Activated naive CD4-positive, alpha-beta T cell treated with anti-CD3 and anti-CD28 coated beads, Interleukin-2, amount 10 ng/mL, durations not matched to agents 7 days and 5 days (primary cell): ENCODE measurements at regions not wholly inside any gene's neighbourhood (a gene's known extent, or its start where the extent isn't known, plus 50 kb on each side); places are given as distances from the start of the nearest gene placed in this dataset.

Source experiments
- CTCF ChIA-PET: fragments of 350-600 bp; sonication (Branson Sonifier 250); formaldehyde crosslinking; loops from one replicate; lab custom pipeline; 2021; ENCODE audit warnings: antibody characterized with exemption; lab: Charles Lee
- DNase-seq: peaks from one replicate; pipeline ENCODE4 v3.0.0-alpha.2; 2020
- H3K27ac Mint-ChIP-seq: one replicate; pipeline ENCODE4 v1.8.0; 2021; ENCODE audit warnings: mild to moderate bottlenecking, moderate library complexity, mixed read lengths
- H3K27me3 Mint-ChIP-seq: one replicate; pipeline ENCODE4 v1.8.0; 2021; ENCODE audit warnings: mild to moderate bottlenecking, mixed read lengths
- H3K36me3 Mint-ChIP-seq: one replicate; pipeline ENCODE4 v1.8.0; 2021; ENCODE audit warnings: mixed read lengths
- H3K4me1 Mint-ChIP-seq: one replicate; pipeline ENCODE4 v1.8.0; 2021; ENCODE audit warnings: mixed read lengths
- H3K4me3 Mint-ChIP-seq: one replicate; pipeline ENCODE4 v1.8.0; 2021; ENCODE audit warnings: mild to moderate bottlenecking, moderate library complexity, mixed read lengths
- H3K9me3 Mint-ChIP-seq: one replicate; pipeline ENCODE4 v1.8.0; 2021; ENCODE audit warnings: mixed read lengths

- Mint-ChIP-seq H3K27me3 (peaks cover 63% of the 10 kb centered on the region), H3K4me3 (no peak overlapping the region), H3K36me3 (no peaks in the 10 kb centered on the region), H3K9me3 (no peaks in the 10 kb centered on the region), H3K4me1 (no peaks in the 10 kb centered on the region), H3K27ac (no peak overlapping the region)
- CTCF ChIA-PET: interaction anchor here (1.0 kb wide), 1 partner anchor 27 kb away, joined by 3 read pairs; no protein-coding TSS in a partner anchor
- DNase-seq: no peak
Observed at GRCh38 chr22:44599500-44600140, 101.6 kb upstream of the RTL6 start.

- Mint-ChIP-seq H3K4me3 (no peak overlapping the region), H3K27ac (no peak overlapping the region), H3K27me3 (peaks cover 68% of the 10 kb centered on the region), H3K4me1 (no peaks in the 10 kb centered on the region), H3K36me3 (no peaks in the 10 kb centered on the region), H3K9me3 (no peaks in the 10 kb centered on the region)
- no peak for DNase-seq
- CTCF ChIA-PET: interaction anchor here (1.0 kb wide), 1 partner anchor 28 kb away, joined by 3 read pairs; no protein-coding TSS in a partner anchor
Observed at GRCh38 chr22:44599084-44599483, 101.1 kb upstream of the RTL6 start.

- H3K27me3 Mint-ChIP-seq: peaks cover 79% of the 10 kb centered on the region
- no peaks in the 10 kb centered on the region for H3K9me3 Mint-ChIP-seq
- no peak overlapping the region for H3K27ac Mint-ChIP-seq
- CTCF ChIA-PET: no interaction called here
- no peak overlapping the region for H3K4me3 Mint-ChIP-seq
- no peaks in the 10 kb centered on the region for H3K4me1 Mint-ChIP-seq
- H3K36me3 Mint-ChIP-seq: no peaks in the 10 kb centered on the region
- DNase-seq: no peak
Observed at GRCh38 chr22:44597616-44598015, 99.6 kb upstream of the RTL6 start.

- Mint-ChIP-seq H3K27ac (no peak overlapping the region), H3K27me3 (peaks cover 76% of the 10 kb centered on the region), H3K4me3 (no peak overlapping the region), H3K4me1 (no peaks in the 10 kb centered on the region), H3K9me3 (no peaks in the 10 kb centered on the region), H3K36me3 (no peaks in the 10 kb centered on the region)
- CTCF ChIA-PET: no interaction called here
- DNase-seq: no peak
Observed at GRCh38 chr22:44596396-44597125, 98.5 kb upstream of the RTL6 start.

- peaks cover 72% of the 10 kb centered on the region for H3K27me3 Mint-ChIP-seq
- H3K36me3 Mint-ChIP-seq: no peaks in the 10 kb centered on the region
- H3K27ac Mint-ChIP-seq: no peak overlapping the region
- no peak for DNase-seq
- H3K4me3 Mint-ChIP-seq: no peak overlapping the region
- no peaks in the 10 kb centered on the region for H3K9me3 Mint-ChIP-seq
- H3K4me1 Mint-ChIP-seq: no peaks in the 10 kb centered on the region
- CTCF ChIA-PET: no interaction called here
Observed at GRCh38 chr22:44595841-44596341, 97.9 kb upstream of the RTL6 start.

- no peak overlapping the region for H3K4me3 Mint-ChIP-seq
- H3K9me3 Mint-ChIP-seq: no peaks in the 10 kb centered on the region
- H3K4me1 Mint-ChIP-seq: no peaks in the 10 kb centered on the region
- H3K27me3 Mint-ChIP-seq: peaks cover 62% of the 10 kb centered on the region
- no peak overlapping the region for H3K27ac Mint-ChIP-seq
- no peak for DNase-seq
- H3K36me3 Mint-ChIP-seq: no peaks in the 10 kb centered on the region
- CTCF ChIA-PET: no interaction called here
Observed at GRCh38 chr22:44594951-44595350, 96.9 kb upstream of the RTL6 start.

- Mint-ChIP-seq H3K36me3 (no peaks in the 10 kb centered on the region), H3K9me3 (no peaks in the 10 kb centered on the region), H3K4me1 (no peaks in the 10 kb centered on the region), H3K4me3 (no peak overlapping the region), H3K27ac (no peak overlapping the region), H3K27me3 (peaks cover 54% of the 10 kb centered on the region)
- no peak for DNase-seq
- CTCF ChIA-PET: no interaction called here
Observed at GRCh38 chr22:44592824-44593148, 94.8 kb upstream of the RTL6 start.

- peaks cover 54% of the 10 kb centered on the region for H3K27me3 Mint-ChIP-seq
- DNase-seq: no peak
Observed at GRCh38 chr22:44592126-44592823, 94.2 kb upstream of the RTL6 start.

GRCh38 chr22:44591146-44591790, 93.2 kb upstream of the RTL6 start:
- Mint-ChIP-seq H3K27me3 (peaks cover 54% of the 10 kb centered on the region), H3K27ac (no peak overlapping the region), H3K36me3 (no peaks in the 10 kb centered on the region), H3K4me3 (no peak overlapping the region), H3K4me1 (peaks cover 13% of the 10 kb centered on the region), H3K9me3 (no peaks in the 10 kb centered on the region)
- DNase-seq: no peak
- CTCF ChIA-PET: no interaction called here

More at GRCh38 chr22:44592126-44592823, 94.2 kb upstream of the RTL6 start:
- Mint-ChIP-seq H3K4me3 (no peak overlapping the region), H3K27ac (no peak overlapping the region), H3K36me3 (no peaks in the 10 kb centered on the region), H3K9me3 (no peaks in the 10 kb centered on the region), H3K4me1 (peaks cover 5% of the 10 kb centered on the region)
- CTCF ChIA-PET: no interaction called here

- H3K36me3 Mint-ChIP-seq: no peaks in the 10 kb centered on the region
- H3K4me1 Mint-ChIP-seq: peaks cover 13% of the 10 kb centered on the region
- no peak for DNase-seq
- H3K27me3 Mint-ChIP-seq: peaks cover 54% of the 10 kb centered on the region
- H3K9me3 Mint-ChIP-seq: no peaks in the 10 kb centered on the region
- H3K4me3 Mint-ChIP-seq: no peak overlapping the region
- CTCF ChIA-PET: no interaction called here
- H3K27ac Mint-ChIP-seq: no peak overlapping the region
Observed at GRCh38 chr22:44590291-44590690, 92.3 kb upstream of the RTL6 start.

- peaks cover 54% of the 10 kb centered on the region for H3K27me3 Mint-ChIP-seq
- CTCF ChIA-PET: no interaction called here
- H3K9me3 Mint-ChIP-seq: no peaks in the 10 kb centered on the region
- no peaks in the 10 kb centered on the region for H3K36me3 Mint-ChIP-seq
- H3K27ac Mint-ChIP-seq: no peak overlapping the region
- no peak overlapping the region for H3K4me3 Mint-ChIP-seq
- H3K4me1 Mint-ChIP-seq: peaks cover 13% of the 10 kb centered on the region
- no peak for DNase-seq
Observed at GRCh38 chr22:44589831-44590230, 91.8 kb upstream of the RTL6 start.

- CTCF ChIA-PET: interaction anchor here (0.6 kb wide), 1 partner anchor 145 kb away, joined by 3 read pairs; no protein-coding TSS in a partner anchor
- no peaks in the 10 kb centered on the region for H3K9me3 Mint-ChIP-seq
- H3K27me3 Mint-ChIP-seq: peaks cover 48% of the 10 kb centered on the region
- no peak overlapping the region for H3K27ac Mint-ChIP-seq
- DNase-seq: peak; percentile 14
- H3K4me3 Mint-ChIP-seq: no peak overlapping the region
- no peaks in the 10 kb centered on the region for H3K36me3 Mint-ChIP-seq
- H3K4me1 Mint-ChIP-seq: peaks cover 13% of the 10 kb centered on the region
Observed at GRCh38 chr22:44588348-44588747, 90.3 kb upstream of the RTL6 start.

- no peak overlapping the region for H3K27ac Mint-ChIP-seq
- H3K9me3 Mint-ChIP-seq: no peaks in the 10 kb centered on the region
- peaks cover 49% of the 10 kb centered on the region for H3K27me3 Mint-ChIP-seq
- H3K36me3 Mint-ChIP-seq: no peaks in the 10 kb centered on the region
- peaks cover 13% of the 10 kb centered on the region for H3K4me1 Mint-ChIP-seq
- CTCF ChIA-PET: no interaction called here
- H3K4me3 Mint-ChIP-seq: no peak overlapping the region
- peak; percentile 6 for DNase-seq
Observed at GRCh38 chr22:44587737-44588310, 89.8 kb upstream of the RTL6 start.
